Astrocyte (in vitro differentiated cells and primary cell): ENCODE measurements at regions not wholly inside any gene's neighbourhood (a gene's known extent, or its start where the extent isn't known, plus 50 kb on each side); places are given as distances from the start of the nearest gene placed in this dataset.
A peak's percentile ranks its signal among the peaks of the same experiment; 100 is the strongest.
"Not testable (repeated sequence)": the region's sequence is repeated elsewhere in the genome, so short reads cannot be mapped to it uniquely, and the experiment has no call there.

ENCODE experiments used
- DNase-seq: peaks from one replicate; pipeline ENCODE4 v3.0.0-alpha.2; 2010; ENCODE audit warnings: low read depth
- FAIRE-seq: peaks from 2 replicates; lab custom pipeline; 2011; peaks lifted over from hg19 to GRCh38; lab: Jason Lieb, UNC
- H2AFZ ChIP-seq: 2 replicates; pipeline ENCODE4 v1.6.0; 2012; ENCODE audit warnings: low read depth, low read length, inconsistent platforms
- H3K27ac ChIP-seq: 2 replicates; pipeline ENCODE4 v1.5.1; 2011; ENCODE audit warnings: low read depth, low read length, inconsistent platforms
- H3K27me3 ChIP-seq: 2 replicates; pipeline ENCODE4 v1.6.0; 2011; ENCODE audit warnings: low read length, inconsistent platforms; ENCODE audit not compliant: insufficient read depth
- H3K36me3 ChIP-seq: 2 replicates; pipeline ENCODE4 v1.5.1; 2011; ENCODE audit warnings: low read length, inconsistent platforms; ENCODE audit not compliant: insufficient read depth
- H3K4me1 ChIP-seq: 2 replicates; pipeline ENCODE4 v1.5.1; 2011; ENCODE audit warnings: low read length, inconsistent platforms; ENCODE audit not compliant: insufficient read depth
- H3K4me2 ChIP-seq: 2 replicates; pipeline ENCODE4 v1.6.0; 2012; ENCODE audit warnings: low read length, inconsistent platforms
- H3K4me3 ChIP-seq: 2 replicates; pipeline ENCODE4 v1.5.1; 2011; ENCODE audit warnings: low read depth, mild to moderate bottlenecking, low read length, inconsistent platforms; ENCODE audit not compliant: insufficient read depth
- H3K79me2 ChIP-seq: 2 replicates; pipeline ENCODE4 v1.6.0; 2012; ENCODE audit warnings: mild to moderate bottlenecking, low read length, inconsistent platforms; ENCODE audit not compliant: insufficient read depth
- H3K9ac ChIP-seq: 2 replicates; pipeline ENCODE4 v1.6.0; 2012; ENCODE audit warnings: mild to moderate bottlenecking, low read length, inconsistent platforms
- H3K9me3 ChIP-seq: 2 replicates; pipeline ENCODE4 v1.5.1; 2012; ENCODE audit warnings: low read depth, mild to moderate bottlenecking, low read length, inconsistent platforms; ENCODE audit not compliant: insufficient read depth
- H4K20me1 ChIP-seq: 2 replicates; pipeline ENCODE4 v1.6.0; 2012; ENCODE audit warnings: low read length, inconsistent platforms; ENCODE audit not compliant: insufficient read depth
- H3K27ac Mint-ChIP-seq: one replicate; pipeline ENCODE4 v1.8.0; 2021; ENCODE audit warnings: mild to moderate bottlenecking, mixed read lengths; ENCODE audit not compliant: unreplicated experiment
- H3K27me3 Mint-ChIP-seq: one replicate; pipeline ENCODE4 v1.8.0; 2021; ENCODE audit warnings: low read depth, mixed read lengths; ENCODE audit not compliant: unreplicated experiment
- H3K36me3 Mint-ChIP-seq: one replicate; pipeline ENCODE4 v1.8.0; 2021; ENCODE audit warnings: low read depth, mixed read lengths; ENCODE audit not compliant: unreplicated experiment
- H3K4me1 Mint-ChIP-seq: one replicate; pipeline ENCODE4 v1.8.0; 2021; ENCODE audit warnings: low read depth, mixed read lengths; ENCODE audit not compliant: unreplicated experiment
- H3K4me3 Mint-ChIP-seq: one replicate; pipeline ENCODE4 v1.8.0; 2021; ENCODE audit warnings: mild to moderate bottlenecking, moderate library complexity, mixed read lengths; ENCODE audit not compliant: unreplicated experiment
- H3K9me3 Mint-ChIP-seq: one replicate; pipeline ENCODE4 v1.8.0; 2021; ENCODE audit warnings: mild to moderate bottlenecking, mixed read lengths; ENCODE audit not compliant: unreplicated experiment
- CTCF ChIP-seq: IDR thresholded peaks from 2 replicates; pipeline ENCODE4 v1.5.1; 2011; ENCODE audit warnings: low read depth, mild to moderate bottlenecking, inconsistent platforms, low read length, moderate library complexity; ENCODE audit not compliant: insufficient read depth
- EZH2 ChIP-seq: IDR thresholded peaks from 2 replicates; pipeline ENCODE4 v1.6.1; 2012; ENCODE audit warnings: mild to moderate bottlenecking, low read length, inconsistent platforms; ENCODE audit not compliant: insufficient read depth

DNA sequence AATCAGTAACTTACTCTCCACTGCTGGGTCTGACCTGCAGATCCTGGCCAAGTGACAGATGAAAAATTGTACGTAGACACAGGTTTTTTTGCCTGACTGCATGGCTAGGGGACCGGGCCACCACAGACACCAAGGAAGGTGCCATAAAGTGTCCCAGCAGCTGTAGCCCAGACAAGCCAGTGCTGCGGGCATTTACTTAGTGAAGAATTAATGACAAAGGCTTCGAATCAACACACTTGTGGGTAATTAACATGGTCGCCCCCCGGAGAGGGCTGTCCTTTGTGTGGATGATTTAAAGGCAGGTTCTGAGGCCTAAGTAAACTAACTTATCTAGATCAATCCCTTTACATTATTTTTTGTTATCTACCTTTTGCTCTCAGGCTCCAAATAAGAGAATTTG is 1709.1 kb upstream of the LRRTM1 start:
- Histone ChIP-seq H3K9me3 (no peaks in the 10 kb centered on the region), H3K4me1 (no peaks in the 10 kb centered on the region), H3K36me3 (no peaks in the 10 kb centered on the region), H3K79me2 (no peaks in the 10 kb centered on the region), H3K27ac (no peak overlapping the region), H3K4me3 (no peak overlapping the region), H4K20me1 (no peaks in the 10 kb centered on the region), H3K9ac (no peak overlapping the region), H2AFZ (no peak overlapping the region), H3K4me2 (no peak overlapping the region), H3K27me3 (no peaks in the 10 kb centered on the region)
- TF ChIP-seq CTCF (no peak), EZH2 (no peak)
- no peaks in the 10 kb centered on the region for H3K27me3 Mint-ChIP-seq
- H3K4me1 Mint-ChIP-seq, result no peaks in the 10 kb centered on the region
- no peaks in the 10 kb centered on the region for H3K9me3 Mint-ChIP-seq
- no peak overlapping the region for H3K27ac Mint-ChIP-seq
- no peak for FAIRE-seq
- H3K4me3 Mint-ChIP-seq, result no peak overlapping the region
- no peak for DNase-seq
- no peaks in the 10 kb centered on the region for H3K36me3 Mint-ChIP-seq

DNA sequence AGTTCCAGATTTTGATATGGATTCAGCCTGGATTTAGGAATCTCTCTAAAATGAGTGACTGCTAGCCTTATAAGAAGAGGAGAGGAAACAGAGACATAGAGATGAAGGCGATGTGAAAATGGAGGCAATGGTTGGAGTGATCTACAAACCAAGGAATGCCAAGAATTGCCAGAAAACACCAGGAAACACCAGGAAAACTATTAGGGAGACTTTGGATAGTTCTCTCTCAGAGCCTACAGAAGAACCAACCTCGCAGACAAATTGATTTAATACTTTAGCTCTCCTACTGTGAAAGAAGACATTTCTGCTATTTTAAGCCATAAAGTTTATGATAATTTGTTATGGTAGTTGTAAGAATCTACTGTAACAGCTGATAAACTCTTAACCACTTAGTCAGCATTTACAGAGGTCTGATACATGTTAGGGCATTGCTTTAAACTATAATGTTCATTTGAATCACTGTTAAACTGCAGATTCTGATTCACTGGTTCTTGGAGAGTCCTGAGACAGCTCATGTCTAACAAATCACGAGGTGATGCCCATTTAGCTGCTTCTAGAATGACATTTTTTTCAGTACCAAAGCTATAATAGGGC is 1702.6 kb upstream of the LRRTM1 start:
- Histone ChIP-seq H3K9ac (no peak overlapping the region), H3K36me3 (no peaks in the 10 kb centered on the region), H3K27ac (no peak overlapping the region), H2AFZ (no peak overlapping the region), H3K79me2 (no peaks in the 10 kb centered on the region), H4K20me1 (no peaks in the 10 kb centered on the region), H3K4me1 (no peaks in the 10 kb centered on the region), H3K4me2 (no peak overlapping the region), H3K9me3 (no peaks in the 10 kb centered on the region), H3K27me3 (no peaks in the 10 kb centered on the region), H3K4me3 (no peak overlapping the region)
- Mint-ChIP-seq H3K4me3 (no peak overlapping the region), H3K4me1 (peaks cover 6% of the 10 kb centered on the region), H3K36me3 (no peaks in the 10 kb centered on the region), H3K9me3 (no peaks in the 10 kb centered on the region), H3K27me3 (no peaks in the 10 kb centered on the region), H3K27ac (peak overlapping the region; percentile 3)
- FAIRE-seq (no peak), DNase-seq (no peak)
- TF ChIP-seq EZH2 (no peak), CTCF (no peak)

- H3K9ac ChIP-seq, H3K36me3 ChIP-seq, H3K27me3 Mint-ChIP-seq, H3K27ac Mint-ChIP-seq, H3K27me3 ChIP-seq, H2AFZ ChIP-seq, H3K4me1 Mint-ChIP-seq, H3K4me3 Mint-ChIP-seq, H3K4me2 ChIP-seq, DNase-seq, H3K4me1 ChIP-seq, H3K9me3 ChIP-seq, H3K4me3 ChIP-seq, H3K79me2 ChIP-seq, H3K36me3 Mint-ChIP-seq, H3K9me3 Mint-ChIP-seq, H3K27ac ChIP-seq, FAIRE-seq, H4K20me1 ChIP-seq: not testable (repeated sequence)
These were observed 1701.3 kb upstream of the LRRTM1 start for GRCh38 chr2:82005889-82006288.
